ENCODE measurements at regions not wholly inside any gene's neighbourhood (a gene's known extent, or its start where the extent isn't known, plus 50 kb on each side); places are given as distances from the start of the nearest gene placed in this dataset.

- DNase-seq (ENCODE audit: low read depth in 3 of 3), result no peak
Measured at GRCh38 chrX:45320191-45320590, 119.5 kb upstream of the DIPK2B start.

DNA sequence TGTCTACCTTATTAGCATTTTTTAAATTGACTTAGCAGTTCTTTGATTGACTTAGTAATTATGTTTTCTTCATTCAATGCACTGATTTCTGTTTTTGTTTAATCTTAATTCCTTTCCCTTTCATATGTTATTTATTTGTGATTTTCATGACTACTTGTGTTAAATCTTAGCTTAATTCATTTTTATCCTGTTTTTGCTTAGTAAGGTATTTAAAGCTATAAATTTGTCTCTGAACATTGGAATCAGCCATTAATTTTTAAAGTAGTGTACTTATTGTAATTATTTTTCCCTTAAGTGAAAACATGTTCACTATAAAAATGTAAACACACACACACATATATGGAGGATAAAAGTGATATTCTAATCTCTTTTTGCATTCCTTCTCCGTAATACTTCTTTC, 109.1 kb upstream of the DIPK2B start:
- no peak for DNase-seq (ENCODE audit: low read depth in 3 of 3)

GRCh38 chrX:45309096-45309495, 108.4 kb upstream of the DIPK2B start:
- DNase-seq (ENCODE audit: low read depth in 3 of 3), result no peak

- no peak for DNase-seq (ENCODE audit: low read depth in 3 of 3)
Measured at GRCh38 chrX:45306794-45307193, 106.1 kb upstream of the DIPK2B start.

GRCh38 chrX:45300638-45301037, 100.0 kb upstream of the DIPK2B start:
- no peak for DNase-seq (ENCODE audit: low read depth in 3 of 3)

GRCh38 chrX:45295259-45295986, 94.7 kb upstream of the DIPK2B start:
- no peak for DNase-seq (ENCODE audit: low read depth in 3 of 3)

DNA sequence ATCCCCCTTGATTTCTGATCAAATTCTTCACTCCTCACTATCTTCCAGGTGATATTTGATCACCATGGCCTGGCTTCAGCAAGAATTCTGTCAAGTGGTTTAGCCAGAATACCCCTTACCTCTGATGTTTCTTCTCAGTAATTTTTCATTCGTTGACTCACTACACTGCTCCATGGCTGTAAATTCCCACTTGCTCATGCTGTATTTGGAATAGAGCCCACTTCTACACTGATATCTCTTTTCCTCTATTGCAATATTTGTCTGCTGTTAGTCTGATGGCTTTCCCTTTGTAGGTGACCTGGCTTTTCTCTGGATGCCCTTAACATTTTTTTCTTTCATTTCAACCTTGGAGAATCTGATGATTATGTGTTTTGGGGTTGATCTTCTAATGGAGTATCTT, 73.9 kb upstream of the DIPK2B start:
- no peak for DNase-seq (ENCODE audit: low read depth in 3 of 3)

DNA sequence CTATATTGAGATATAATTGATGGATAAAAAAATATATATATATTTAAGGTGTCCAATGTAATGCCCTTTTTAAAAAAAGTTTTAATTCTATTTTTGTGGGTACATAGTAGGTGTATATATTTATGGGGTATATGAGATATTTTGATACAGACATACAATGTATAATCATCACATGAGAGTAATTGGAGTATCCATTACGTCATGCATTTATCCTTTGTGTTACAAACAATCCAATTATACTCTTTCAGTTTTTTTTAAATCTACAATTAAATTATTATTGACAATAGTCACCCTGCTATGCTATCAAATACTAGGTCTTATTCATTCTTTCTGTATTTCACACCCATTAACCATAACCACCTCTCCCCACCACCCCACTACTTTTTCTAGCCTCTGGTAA, 66.3 kb upstream of the DIPK2B start:
- DNase-seq (ENCODE audit: low read depth in 3 of 3), result no peak

DNA sequence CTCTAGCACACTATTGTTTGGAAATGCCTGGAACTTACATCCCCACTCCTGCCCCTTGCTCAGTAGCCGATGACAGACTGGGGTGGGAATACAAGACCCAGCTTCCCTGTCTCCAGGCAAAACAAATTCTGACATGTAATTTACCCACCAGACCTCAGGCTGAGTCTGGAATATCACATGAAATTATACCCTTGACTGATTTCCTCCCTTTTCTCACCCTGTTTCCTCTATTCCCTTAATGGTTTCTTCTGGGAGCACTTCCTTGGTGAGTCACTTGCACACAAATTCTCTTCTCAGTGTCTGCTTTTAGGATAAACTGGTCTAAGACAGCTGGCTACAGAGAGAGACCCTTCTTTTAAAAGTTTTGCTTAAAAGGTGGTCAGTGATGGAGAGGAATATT, 65.8 kb upstream of the DIPK2B start:
- no peak for DNase-seq (ENCODE audit: low read depth in 3 of 3)

GRCh38 chrX:45264865-45265264, 64.2 kb upstream of the DIPK2B start:
- DNase-seq (ENCODE audit: low read depth in 3 of 3), result no peak

DNA sequence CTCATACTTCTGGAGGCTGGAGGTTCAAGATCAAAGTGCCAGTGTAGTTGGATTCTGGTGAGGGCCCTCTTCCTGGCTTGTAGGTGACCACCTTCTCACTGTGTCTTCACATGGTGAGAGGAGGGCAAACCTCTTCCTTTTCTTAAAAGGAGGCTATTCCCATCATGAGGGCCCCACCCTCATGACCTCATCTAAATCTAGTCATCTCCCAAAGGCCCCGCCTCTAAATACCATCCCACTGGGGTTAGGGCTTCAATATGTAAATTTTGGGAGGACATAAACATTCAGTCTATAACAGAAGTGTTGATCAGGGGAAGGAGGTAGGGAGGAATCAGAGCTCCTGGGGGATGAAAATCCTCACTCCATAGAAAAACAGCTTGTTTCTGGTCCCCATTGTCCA, 60.8 kb upstream of the DIPK2B start:
- no peak for DNase-seq (ENCODE audit: low read depth in 3 of 3)

DNA sequence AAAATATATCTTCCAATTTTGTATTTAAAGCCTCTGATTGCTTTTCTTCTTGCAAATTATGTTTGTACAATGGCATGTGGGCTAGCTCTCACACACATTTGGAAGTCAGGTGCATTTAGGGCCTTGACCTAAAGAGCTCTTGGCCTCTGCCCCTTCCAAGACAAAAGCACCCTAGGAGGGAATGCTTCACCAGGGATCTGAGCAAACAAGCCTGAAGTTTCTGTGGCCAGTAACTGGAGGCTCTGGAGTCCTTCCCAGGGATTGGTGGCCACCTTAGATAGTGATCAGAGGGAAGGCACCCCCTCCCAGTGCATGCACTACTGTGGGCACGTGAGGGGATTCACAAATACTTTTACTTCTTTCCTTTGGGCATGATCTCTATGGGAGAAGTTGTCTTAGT, 60.3 kb upstream of the DIPK2B start:
- no peak for DNase-seq (ENCODE audit: low read depth in 3 of 3)

GRCh38 chrX:45258731-45259402, 58.2 kb upstream of the DIPK2B start:
- DNase-seq (ENCODE audit: low read depth in 3 of 3), result no peak
